HEK293 (cell line): ENCODE measurements at regions not wholly inside any gene's neighbourhood (a gene's known extent, or its start where the extent isn't known, plus 50 kb on each side); places are given as distances from the start of the nearest gene placed in this dataset.

Source experiments
- CTCF ChIA-PET: fragments of 350-600 bp; formaldehyde crosslinking; extraction: SDS; loops from one replicate; lab custom pipeline; 2021; ENCODE audit warnings: antibody characterized with exemption; lab: Yijun Ruan, JAX
- POLR2A ChIA-PET: fragments of 300-600 bp; formaldehyde crosslinking; extraction: SDS; loops from one replicate; lab custom pipeline; 2020; ENCODE audit warnings: antibody characterized with exemption, inconsistent platforms; lab: Yijun Ruan, JAX
- H3K27ac ChIP-seq: fragments of 200-500 bp; sonication (Bioruptor generic); 2 replicates; pipeline ENCODE4 v1.5.1; 2014; ENCODE audit warnings: low read depth, low read length, control low read depth, inconsistent platforms; ENCODE audit errors: extremely low read depth
- H3K36me3 ChIP-seq, 2 experiments: fragments of 200-500 bp in 1 of 2; sonication (Bioruptor generic) in 1 of 2; 1 replicate in 1 of 2; 2 replicates in 1 of 2; pipeline ENCODE4 v1.5.1; 2014 to 2017; ENCODE audit warnings: inconsistent platforms in 2 of 2, low read length in 2 of 2; ENCODE audit not compliant: control insufficient read depth in 2 of 2, insufficient read depth in 1 of 2
- H3K4me1 ChIP-seq: fragments of 200-500 bp; sonication (Bioruptor generic); 2 replicates; pipeline ENCODE4 v1.5.1; 2014; ENCODE audit warnings: mild to moderate bottlenecking, low read length, inconsistent platforms; ENCODE audit not compliant: control insufficient read depth, insufficient read depth
- H3K4me3 ChIP-seq: 2 replicates; pipeline ENCODE4 v1.5.1; 2011; ENCODE audit warnings: low read depth, mild to moderate bottlenecking, control low read depth, low read length, moderate library complexity
- H3K9me3 ChIP-seq: fragments of 200-500 bp; sonication (Bioruptor generic); 2 replicates; pipeline ENCODE4 v1.5.1; 2014; ENCODE audit warnings: low read depth, low read length, inconsistent platforms; ENCODE audit not compliant: control insufficient read depth, insufficient read depth
- FEZF1 ChIP-seq: fragments of 450-650 bp; formaldehyde crosslinking; IDR thresholded peaks from 2 replicates; pipeline ENCODE4 v1.5.1; 2016; ENCODE audit warnings: missing biosample characterization, missing genetic modification characterization
- GLI2 ChIP-seq: fragments of 450-650 bp; formaldehyde crosslinking; IDR thresholded peaks from 2 replicates; pipeline ENCODE4; 2017; ENCODE audit warnings: missing biosample characterization, missing genetic modification characterization, low read depth, borderline replicate concordance
- GLI4 ChIP-seq: fragments of 450-650 bp; formaldehyde crosslinking; IDR thresholded peaks from 2 replicates; pipeline ENCODE4 v1.5.1; 2016; ENCODE audit warnings: missing biosample characterization, missing genetic modification characterization
- HIC1 ChIP-seq: fragments of 450-650 bp; formaldehyde crosslinking; IDR thresholded peaks from 2 replicates; pipeline ENCODE4 v1.5.1; 2016; ENCODE audit warnings: missing biosample characterization, missing genetic modification characterization
- HOXA7 ChIP-seq: sonication (generic); formaldehyde crosslinking; IDR thresholded peaks from 2 replicates; pipeline ENCODE4 v1.8.1; 2022; ENCODE audit warnings: missing genetic modification reagents, borderline replicate concordance
- KLF17 ChIP-seq: fragments of 450-650 bp; formaldehyde crosslinking; IDR thresholded peaks from 2 replicates; pipeline ENCODE4 v1.5.1; 2016; ENCODE audit warnings: missing biosample characterization, missing genetic modification characterization
- KLF7 ChIP-seq: fragments of 450-650 bp; formaldehyde crosslinking; IDR thresholded peaks from 2 replicates; pipeline ENCODE4 v1.5.1; 2016; ENCODE audit warnings: missing biosample characterization, missing genetic modification characterization, borderline replicate concordance
- SCRT1 ChIP-seq: fragments of 450-650 bp; formaldehyde crosslinking; IDR thresholded peaks from 2 replicates; pipeline ENCODE4 v1.5.1; 2016; ENCODE audit warnings: missing biosample characterization, missing genetic modification characterization, borderline replicate concordance
- ZFHX2 ChIP-seq: fragments of 450-650 bp; formaldehyde crosslinking; conservative IDR thresholded peaks from 2 replicates; pipeline ENCODE4 v1.5.1; 2016; ENCODE audit warnings: missing biosample characterization, missing genetic modification characterization
- ZNF155 ChIP-seq: fragments of 450-650 bp; formaldehyde crosslinking; IDR thresholded peaks from 2 replicates; pipeline ENCODE4 v1.5.1; 2016; ENCODE audit warnings: missing biosample characterization, missing genetic modification characterization
- ZNF157 ChIP-seq: fragments of 450-650 bp; formaldehyde crosslinking; IDR thresholded peaks from 2 replicates; pipeline ENCODE4 v1.5.1; 2016; ENCODE audit warnings: missing biosample characterization, missing genetic modification characterization
- ZNF2 ChIP-seq: fragments of 450-650 bp; formaldehyde crosslinking; IDR thresholded peaks from 2 replicates; pipeline ENCODE4 v1.5.1; 2016; ENCODE audit warnings: missing biosample characterization, missing genetic modification characterization
- ZNF221 ChIP-seq: fragments of 450-650 bp; formaldehyde crosslinking; IDR thresholded peaks from 2 replicates; pipeline ENCODE4 v1.5.1; 2017; ENCODE audit warnings: missing biosample characterization, missing genetic modification characterization, borderline replicate concordance
- ZNF223 ChIP-seq: fragments of 450-650 bp; formaldehyde crosslinking; IDR thresholded peaks from 2 replicates; pipeline ENCODE4 v1.5.1; 2016; ENCODE audit warnings: missing biosample characterization, missing genetic modification characterization
- ZNF311 ChIP-seq: fragments of 450-650 bp; formaldehyde crosslinking; IDR thresholded peaks from 2 replicates; pipeline ENCODE4 v1.5.1; 2017; ENCODE audit warnings: missing biosample characterization, missing genetic modification characterization, borderline replicate concordance
- ZNF37A ChIP-seq: fragments of 450-650 bp; IDR thresholded peaks from 2 replicates; pipeline ENCODE4 v1.5.1; 2018; ENCODE audit warnings: missing biosample characterization, missing genetic modification characterization
- ZNF394 ChIP-seq: fragments of 450-650 bp; formaldehyde crosslinking; IDR thresholded peaks from 2 replicates; pipeline ENCODE4 v1.5.1; 2016; ENCODE audit warnings: missing biosample characterization, missing genetic modification characterization, mild to moderate bottlenecking, moderate library complexity, borderline replicate concordance
- ZNF433 ChIP-seq: fragments of 450-650 bp; formaldehyde crosslinking; IDR thresholded peaks from 2 replicates; pipeline ENCODE4 v1.5.1; 2016; ENCODE audit warnings: missing biosample characterization, missing genetic modification characterization, low read depth
- ZNF473 ChIP-seq: fragments of 450-650 bp; formaldehyde crosslinking; IDR thresholded peaks from 2 replicates; pipeline ENCODE4 v1.5.1; 2017; ENCODE audit warnings: missing biosample characterization, missing genetic modification characterization
- ZNF488 ChIP-seq: fragments of 450-650 bp; formaldehyde crosslinking; IDR thresholded peaks from 2 replicates; pipeline ENCODE4 v1.5.1; 2016; ENCODE audit warnings: missing biosample characterization, missing genetic modification characterization
- ZNF510 ChIP-seq: fragments of 450-650 bp; formaldehyde crosslinking; IDR thresholded peaks from 2 replicates; pipeline ENCODE4 v1.5.1; 2018; ENCODE audit warnings: mild to moderate bottlenecking, missing genetic modification characterization, missing biosample characterization; ENCODE audit not compliant: insufficient replicate concordance
- ZNF514 ChIP-seq: fragments of 450-650 bp; formaldehyde crosslinking; IDR thresholded peaks from 2 replicates; pipeline ENCODE4 v1.5.1; 2016; ENCODE audit warnings: missing biosample characterization, missing genetic modification characterization
- ZNF529 ChIP-seq: fragments of 450-650 bp; formaldehyde crosslinking; IDR thresholded peaks from 2 replicates; pipeline ENCODE4 v1.5.1; 2017; ENCODE audit warnings: missing genetic modification characterization, missing biosample characterization; ENCODE audit not compliant: insufficient replicate concordance
- ZNF558 ChIP-seq: fragments of 450-650 bp; formaldehyde crosslinking; IDR thresholded peaks from 2 replicates; pipeline ENCODE4 v1.5.1; 2016; ENCODE audit warnings: missing biosample characterization, missing genetic modification characterization
- ZNF571 ChIP-seq: fragments of 450-650 bp; formaldehyde crosslinking; IDR thresholded peaks from 2 replicates; pipeline ENCODE4 v1.5.0; 2017; ENCODE audit warnings: missing biosample characterization, missing genetic modification characterization
- ZNF629 ChIP-seq: fragments of 450-650 bp; formaldehyde crosslinking; IDR thresholded peaks from 2 replicates; pipeline ENCODE4 v1.5.1; 2017; ENCODE audit warnings: missing biosample characterization, missing genetic modification characterization
- ZNF639 ChIP-seq: fragments of 450-650 bp; formaldehyde crosslinking; IDR thresholded peaks from 2 replicates; pipeline ENCODE4 v1.5.1; 2016; ENCODE audit warnings: missing biosample characterization, missing genetic modification characterization
- ZNF777 ChIP-seq: fragments of 450-650 bp; formaldehyde crosslinking; IDR thresholded peaks from 2 replicates; pipeline ENCODE4 v1.5.1; 2017; ENCODE audit warnings: missing biosample characterization, missing genetic modification characterization, borderline replicate concordance
- ZNF830 ChIP-seq: fragments of 450-650 bp; IDR thresholded peaks from 2 replicates; pipeline ENCODE4 v1.5.0; 2018; ENCODE audit warnings: missing biosample characterization, missing genetic modification characterization, low read depth, mild to moderate bottlenecking, moderate library complexity
- ZNF843 ChIP-seq: fragments of 450-650 bp; formaldehyde crosslinking; IDR thresholded peaks from 2 replicates; pipeline ENCODE4 v1.5.1; 2016; ENCODE audit warnings: missing biosample characterization, missing genetic modification characterization
- ZSCAN16 ChIP-seq: fragments of 450-650 bp; formaldehyde crosslinking; IDR thresholded peaks from 2 replicates; pipeline ENCODE4 v1.5.1; 2016; ENCODE audit warnings: missing biosample characterization, missing genetic modification characterization
- ZXDB ChIP-seq: fragments of 450-650 bp; formaldehyde crosslinking; IDR thresholded peaks from 2 replicates; pipeline ENCODE4 v1.5.1; 2016; ENCODE audit warnings: missing biosample characterization, missing genetic modification characterization

GRCh38 chr22:22144858-22145257 is 99.7 kb upstream of the VPREB1 start:
- H3K9me3 ChIP-seq = no peaks in the 10 kb centered on the region
- CTCF ChIA-PET = interaction anchor here (0.6 to 1.2 kb wide), 8 partner anchors 8 to 568 kb away, joined by 3 to 5 read pairs (median 3); no protein-coding TSS in a partner anchor
- POLR2A ChIA-PET = no interaction called here
- H3K27ac ChIP-seq = no peak overlapping the region
- H3K4me1 ChIP-seq = no peaks in the 10 kb centered on the region
- H3K4me3 ChIP-seq = no peak overlapping the region
- H3K36me3 ChIP-seq = no peaks in the 10 kb centered on the region
- no peak for TF ChIP-seq ZNF571
- TF ChIP-seq ZNF510 = no peak
- TF ChIP-seq ZNF629 = no peak
- no peak for TF ChIP-seq ZNF514 (tag by site-specific recombination)
- TF ChIP-seq ZNF529 = no peak
- no peak for TF ChIP-seq ZNF221 (tag by site-specific recombination)
- TF ChIP-seq HIC1 (tag by site-specific recombination) = no peak
- TF ChIP-seq FEZF1 (tag by site-specific recombination) = no peak
- no peak for TF ChIP-seq ZNF830 (tag by site-specific recombination)
- no peak for TF ChIP-seq ZNF488 (tag by site-specific recombination)
- TF ChIP-seq ZNF223 = no peak
- TF ChIP-seq ZNF2 (tag by site-specific recombination) = no peak
- no peak for TF ChIP-seq ZNF311 (tag by site-specific recombination)
- no peak for TF ChIP-seq ZXDB (tag by site-specific recombination)
- TF ChIP-seq ZNF777 (tag by site-specific recombination) = no peak
- no peak for TF ChIP-seq KLF7 (tag by site-specific recombination)

GRCh38 chr22:22143448-22143847 is 101.1 kb upstream of the VPREB1 start:
- no peaks in the 10 kb centered on the region for H3K9me3 ChIP-seq
- no peaks in the 10 kb centered on the region for H3K36me3 ChIP-seq
- ChIA-PET POLR2A (interaction anchor here (0.6 kb wide), 1 partner anchor 99 kb away, joined by 4 read pairs; no protein-coding TSS in a partner anchor), CTCF (interaction anchor here (0.5 kb wide), 1 partner anchor 190 kb away, joined by 3 read pairs; no protein-coding TSS in a partner anchor)
- H3K4me3 ChIP-seq = no peak overlapping the region
- no peak overlapping the region for H3K27ac ChIP-seq
- TF ChIP-seq ZNF157 (tag by site-specific recombination) (no peak), ZNF558 (tag by site-specific recombination) (no peak), ZNF843 (tag by site-specific recombination) (no peak), GLI2 (no peak), ZFHX2 (tag by site-specific recombination) (no peak), ZNF155 (no peak), ZNF394 (no peak), ZNF37A (no peak), ZNF514 (tag by site-specific recombination) (no peak), KLF17 (tag by site-specific recombination) (no peak), ZNF639 (tag by site-specific recombination) (no peak), ZSCAN16 (tag by site-specific recombination) (no peak), GLI4 (tag by site-specific recombination) (no peak), ZNF473 (no peak), HOXA7 (CRISPR knock-in tag) (no peak), ZNF433 (tag by site-specific recombination) (no peak), SCRT1 (no peak)
- no peaks in the 10 kb centered on the region for H3K4me1 ChIP-seq
